Kidney epithelial cell (primary cell): ENCODE measurements at regions not wholly inside any gene's neighbourhood (a gene's known extent, or its start where the extent isn't known, plus 50 kb on each side); places are given as distances from the start of the nearest gene placed in this dataset.

ENCODE experiments used
- DNase-seq: peaks from one replicate; pipeline ENCODE4 v3.0.0-alpha.2; 2010; ENCODE audit warnings: low read depth
- H3K27me3 ChIP-seq: 2 replicates; pipeline ENCODE4 v1.6.0; 2011; ENCODE audit warnings: low read length; ENCODE audit not compliant: control insufficient read depth, insufficient read depth
- H3K36me3 ChIP-seq: 2 replicates; pipeline ENCODE4 v1.5.1; 2011; ENCODE audit warnings: low read length; ENCODE audit not compliant: control insufficient read depth, insufficient read depth
- H3K4me3 ChIP-seq: 2 replicates; pipeline ENCODE4 v1.5.1; 2011; ENCODE audit warnings: low read depth, mild to moderate bottlenecking, control low read depth, low read length
- TF ChIP-seq, protein P1 (sequence below): IDR thresholded peaks from 2 replicates; pipeline ENCODE4 v1.5.1; 2011; ENCODE audit warnings: mild to moderate bottlenecking, moderate library complexity, low read length, control low read depth, inconsistent platforms; ENCODE audit not compliant: insufficient read depth, poor library complexity, severe bottlenecking

DNA sequence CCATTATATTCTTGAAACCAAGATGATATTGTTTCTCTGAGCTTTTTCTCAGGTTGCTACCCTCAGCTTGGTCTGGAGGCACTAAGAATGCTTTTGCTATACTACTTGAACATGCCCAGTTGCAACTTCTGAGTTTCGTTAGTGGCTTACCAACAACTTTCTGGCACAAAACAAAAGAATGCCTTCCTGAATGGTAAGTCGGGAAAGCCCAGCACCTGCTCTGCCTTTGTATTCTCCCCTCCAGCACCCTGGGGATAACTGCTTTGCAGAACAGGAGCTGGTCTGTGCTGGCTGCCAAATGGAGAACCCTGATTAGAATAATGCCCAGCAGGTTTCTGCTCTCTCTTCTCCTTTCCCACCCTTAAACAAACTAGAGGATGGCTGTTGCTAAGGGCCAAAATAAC is 149.3 kb downstream of the TGFB2 start:
- TF ChIP-seq, protein P1, sequence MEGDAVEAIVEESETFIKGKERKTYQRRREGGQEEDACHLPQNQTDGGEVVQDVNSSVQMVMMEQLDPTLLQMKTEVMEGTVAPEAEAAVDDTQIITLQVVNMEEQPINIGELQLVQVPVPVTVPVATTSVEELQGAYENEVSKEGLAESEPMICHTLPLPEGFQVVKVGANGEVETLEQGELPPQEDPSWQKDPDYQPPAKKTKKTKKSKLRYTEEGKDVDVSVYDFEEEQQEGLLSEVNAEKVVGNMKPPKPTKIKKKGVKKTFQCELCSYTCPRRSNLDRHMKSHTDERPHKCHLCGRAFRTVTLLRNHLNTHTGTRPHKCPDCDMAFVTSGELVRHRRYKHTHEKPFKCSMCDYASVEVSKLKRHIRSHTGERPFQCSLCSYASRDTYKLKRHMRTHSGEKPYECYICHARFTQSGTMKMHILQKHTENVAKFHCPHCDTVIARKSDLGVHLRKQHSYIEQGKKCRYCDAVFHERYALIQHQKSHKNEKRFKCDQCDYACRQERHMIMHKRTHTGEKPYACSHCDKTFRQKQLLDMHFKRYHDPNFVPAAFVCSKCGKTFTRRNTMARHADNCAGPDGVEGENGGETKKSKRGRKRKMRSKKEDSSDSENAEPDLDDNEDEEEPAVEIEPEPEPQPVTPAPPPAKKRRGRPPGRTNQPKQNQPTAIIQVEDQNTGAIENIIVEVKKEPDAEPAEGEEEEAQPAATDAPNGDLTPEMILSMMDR = no peak
- H3K27me3 ChIP-seq = no peaks in the 10 kb centered on the region
- no peaks in the 10 kb centered on the region for H3K36me3 ChIP-seq
- H3K4me3 ChIP-seq = no peak overlapping the region
- DNase-seq = no peak

DNA sequence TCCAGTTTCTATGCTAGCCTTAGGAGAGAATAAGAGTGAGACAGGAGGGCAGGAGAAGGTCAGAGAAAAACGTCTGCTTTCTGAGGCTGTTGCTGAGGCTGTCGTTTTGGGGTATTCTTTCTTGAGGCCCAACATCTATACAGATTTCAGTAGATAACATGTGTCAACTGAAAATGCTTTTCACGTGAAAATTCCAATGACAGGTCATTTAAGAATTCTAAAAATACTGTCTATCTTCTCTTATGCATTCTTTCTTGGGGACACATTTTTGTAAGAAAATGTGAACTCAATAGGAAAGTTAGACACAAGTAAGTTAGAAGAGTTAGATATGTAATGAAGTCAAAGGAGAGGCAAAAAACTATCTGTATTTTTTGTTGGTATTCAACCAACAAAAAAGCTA is 150.8 kb downstream of the TGFB2 start:
- H3K27me3 ChIP-seq = no peaks in the 10 kb centered on the region
- H3K4me3 ChIP-seq = no peak overlapping the region
- no peak for DNase-seq
- TF ChIP-seq, protein P1 = no peak
- H3K36me3 ChIP-seq = no peaks in the 10 kb centered on the region

DNA sequence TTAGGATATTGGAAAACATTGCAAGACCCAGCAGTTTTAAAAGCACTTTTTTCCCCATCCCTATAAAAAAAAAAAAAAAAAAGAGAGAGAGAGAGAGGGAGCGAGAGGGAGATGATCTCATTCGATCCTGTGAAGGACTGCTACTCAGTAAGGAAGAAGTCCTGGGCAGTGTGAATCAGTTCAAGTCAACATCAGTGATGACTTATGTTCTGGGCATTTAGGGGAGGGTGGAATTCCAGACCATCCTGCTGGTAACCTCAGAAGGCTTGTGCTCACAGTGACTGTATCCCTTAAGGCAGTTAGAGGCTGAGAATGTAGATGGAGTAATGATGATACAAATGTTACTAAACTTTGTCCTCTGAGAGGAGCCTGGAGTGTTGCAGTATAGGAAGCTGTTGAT is 151.4 kb downstream of the TGFB2 start:
- Histone ChIP-seq H3K4me3 (no peak overlapping the region), H3K27me3 (no peaks in the 10 kb centered on the region), H3K36me3 (no peaks in the 10 kb centered on the region)
- DNase-seq = peak; percentile 100
- TF ChIP-seq, protein P1 = no peak

DNA sequence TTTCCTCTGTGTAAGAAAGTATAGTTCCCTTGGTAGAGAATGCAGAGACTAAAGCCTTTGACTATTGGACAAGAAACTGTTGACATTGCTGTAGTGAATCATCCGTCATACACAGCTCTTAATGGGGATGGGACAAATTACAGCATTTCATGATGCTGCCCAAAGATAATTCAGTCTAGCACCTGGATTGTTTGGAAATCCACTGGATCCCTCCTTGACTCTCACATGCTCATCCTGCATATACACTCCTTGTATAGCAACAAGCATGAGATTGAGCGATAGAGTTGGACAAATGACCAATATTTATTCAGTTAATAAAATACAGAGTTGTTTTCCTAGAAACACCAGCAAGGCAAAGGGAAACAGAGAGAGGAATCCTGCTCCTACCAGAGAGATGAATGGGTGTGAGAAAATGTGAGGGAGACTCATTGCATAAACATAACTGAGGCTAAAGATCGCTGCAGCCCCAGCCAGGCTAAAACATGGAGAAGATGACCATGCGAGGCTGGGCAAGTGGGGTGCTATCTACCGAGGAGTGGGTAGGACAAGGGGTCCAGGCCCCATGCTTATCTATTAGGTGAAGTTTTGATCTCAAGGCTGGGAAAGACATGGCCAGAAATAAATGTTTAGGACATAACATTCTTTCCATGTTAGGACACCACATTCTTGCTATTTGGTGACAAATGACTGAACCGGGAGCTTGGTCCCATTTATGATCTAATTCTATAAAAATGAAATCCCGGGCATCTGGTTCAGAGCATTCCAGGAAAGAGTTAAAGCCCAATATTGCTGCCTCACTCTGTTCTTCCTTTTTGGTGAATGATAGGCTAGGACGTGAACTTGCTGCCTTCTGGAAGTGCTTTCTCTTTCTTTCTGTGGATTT is 153.2 kb downstream of the TGFB2 start:
- no peak for DNase-seq

DNA sequence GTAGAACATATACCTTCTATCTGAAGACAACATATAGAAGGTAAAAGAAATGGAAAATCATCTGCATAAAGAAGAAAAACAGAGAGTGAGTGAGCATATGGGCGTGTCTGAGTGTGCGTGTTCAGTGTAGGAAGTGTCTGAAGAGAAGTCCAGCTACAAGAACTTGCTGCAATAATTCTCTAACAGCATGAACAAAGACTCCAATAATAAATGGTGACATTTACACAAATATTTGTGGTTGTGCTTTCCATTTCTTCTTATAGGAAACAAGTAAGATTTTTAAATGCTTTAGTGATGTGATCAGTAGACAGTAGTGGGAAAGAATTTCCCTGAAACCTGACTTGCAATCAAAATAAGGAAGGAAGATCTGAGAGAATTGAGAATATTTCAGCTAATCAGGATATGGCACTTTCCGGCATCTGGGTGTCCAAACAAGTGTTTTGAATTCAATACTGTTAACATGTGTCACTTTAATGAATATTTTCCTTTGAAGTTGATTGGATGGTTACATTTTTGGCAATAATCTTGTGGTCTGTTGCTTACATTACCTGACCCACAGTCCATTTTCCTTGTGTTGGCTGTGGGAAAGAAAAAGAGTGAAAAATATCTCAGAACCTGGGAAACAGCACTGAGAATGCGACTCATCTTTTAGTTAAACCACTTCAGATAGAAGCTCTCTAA is 154.0 kb downstream of the TGFB2 start:
- DNase-seq = peak; percentile 72
- Histone ChIP-seq H3K4me3 (no peak overlapping the region), H3K36me3 (no peaks in the 10 kb centered on the region), H3K27me3 (no peaks in the 10 kb centered on the region)
- TF ChIP-seq, protein P1 = no peak

More for the DNA sequence above, 153.2 kb downstream of the TGFB2 start:
- Histone ChIP-seq H3K36me3 (no peaks in the 10 kb centered on the region), H3K4me3 (peak overlapping the region; percentile 14), H3K27me3 (no peaks in the 10 kb centered on the region)
- TF ChIP-seq, protein P1 = no peak
